GM18951 (cell line): ENCODE measurements at regions not wholly inside any gene's neighbourhood (a gene's known extent, or its start where the extent isn't known, plus 50 kb on each side); places are given as distances from the start of the nearest gene placed in this dataset.

ENCODE experiments used
- POLR2A ChIP-seq: IDR thresholded peaks from 4 replicates; pipeline ENCODE4 v1.6.1; 2011; ENCODE audit warnings: mild to moderate bottlenecking; ENCODE audit not compliant: insufficient read length, insufficient read depth; ENCODE audit errors: extremely low read depth
- in situ Hi-C: fragments of 300-500 bp; cut with MboI; formaldehyde crosslinking; loops from one replicate; pipeline ENCODE4 v1.12.0; 2022; ENCODE audit warnings: low sequenced_read_pairs, mixed read lengths, inconsistent platforms; ENCODE audit not compliant: unreplicated experiment

- in situ Hi-C loops = no loop called here
- no peak for TF ChIP-seq POLR2A
Observed at GRCh38 chr2:13000664-13001363, 284.1 kb downstream of the TRIB2 start.

- in situ Hi-C loops = no loop called here
- TF ChIP-seq POLR2A = no peak
Observed at GRCh38 chr2:13001408-13001807, 284.7 kb downstream of the TRIB2 start.

GRCh38 chr2:13002536-13003331 is 286.0 kb downstream of the TRIB2 start:
- in situ Hi-C loops = no loop called here
- no peak for TF ChIP-seq POLR2A

- in situ Hi-C loops = no loop called here
- TF ChIP-seq POLR2A = no peak
Observed at GRCh38 chr2:13003500-13003899, 286.8 kb downstream of the TRIB2 start.

- no peak for TF ChIP-seq POLR2A
- in situ Hi-C loops = no loop called here
Observed at GRCh38 chr2:13005048-13005447, 288.3 kb downstream of the TRIB2 start.

- in situ Hi-C loops = no loop called here
- TF ChIP-seq POLR2A = no peak
Observed at GRCh38 chr2:13005761-13006335, 289.1 kb downstream of the TRIB2 start.

GRCh38 chr2:13006426-13006825 is 289.7 kb downstream of the TRIB2 start:
- no peak for TF ChIP-seq POLR2A
- in situ Hi-C loops = no loop called here

- in situ Hi-C loops = no loop called here
- no peak for TF ChIP-seq POLR2A
Observed at GRCh38 chr2:13006829-13007717, 290.3 kb downstream of the TRIB2 start.

GRCh38 chr2:13009027-13009642 is 292.4 kb downstream of the TRIB2 start:
- in situ Hi-C loops = no loop called here

GRCh38 chr2:13010283-13010682 is 293.5 kb downstream of the TRIB2 start:
- TF ChIP-seq POLR2A = no peak
- in situ Hi-C loops = no loop called here

More at GRCh38 chr2:13009027-13009642, 292.4 kb downstream of the TRIB2 start:
- TF ChIP-seq POLR2A = no peak

GRCh38 chr2:13014783-13015182 is 298.0 kb downstream of the TRIB2 start:
- in situ Hi-C loops = no loop called here
- TF ChIP-seq POLR2A = no peak

GRCh38 chr2:13015532-13016320 is 299.0 kb downstream of the TRIB2 start:
- in situ Hi-C loops = no loop called here
- TF ChIP-seq POLR2A = no peak
